CD4-positive, alpha-beta T cell treated with Interleukin-15 for 1 hour (primary cell): ENCODE measurements at regions not wholly inside any gene's neighbourhood (a gene's known extent, or its start where the extent isn't known, plus 50 kb on each side); places are given as distances from the start of the nearest gene placed in this dataset.

Experiments used
- DNase-seq: peaks from one replicate; pipeline ENCODE4 v3.0.0-alpha.2; 2020

GRCh38 chr15:79230766-79231165 lies 51.8 kb upstream of the ANKRD34C start:
- no peak for DNase-seq

GRCh38 chr15:79222808-79223207 lies 59.7 kb upstream of the ANKRD34C start:
- DNase-seq = no peak

- DNase-seq = no peak
These were observed 60.8 kb upstream of the ANKRD34C start for GRCh38 chr15:79221696-79222095.

GRCh38 chr15:79219393-79220056 lies 63.0 kb upstream of the ANKRD34C start:
- DNase-seq = no peak

GRCh38 chr15:79218588-79219200 lies 63.8 kb upstream of the ANKRD34C start:
- DNase-seq = no peak

- no peak for DNase-seq
These were observed 68.9 kb upstream of the ANKRD34C start for GRCh38 chr15:79213650-79214049.

GRCh38 chr15:79212589-79213157 lies 69.8 kb upstream of the ANKRD34C start:
- DNase-seq = no peak

- DNase-seq = no peak
These were observed 71.0 kb upstream of the ANKRD34C start for GRCh38 chr15:79211481-79211880.

GRCh38 chr15:79209690-79210089 lies 72.8 kb upstream of the ANKRD34C start:
- no peak for DNase-seq

- DNase-seq = no peak
These were observed 73.4 kb upstream of the ANKRD34C start for GRCh38 chr15:79209116-79209515.

GRCh38 chr15:79208179-79208578 lies 74.3 kb upstream of the ANKRD34C start:
- DNase-seq = no peak

GRCh38 chr15:79206940-79207339 lies 75.6 kb upstream of the ANKRD34C start:
- DNase-seq = no peak

GRCh38 chr15:79204886-79205675 lies 77.4 kb upstream of the ANKRD34C start:
- no peak for DNase-seq

GRCh38 chr15:79198461-79198860 lies 84.1 kb upstream of the ANKRD34C start:
- no peak for DNase-seq

GRCh38 chr15:79197285-79197684 lies 85.2 kb upstream of the ANKRD34C start:
- no peak for DNase-seq

GRCh38 chr15:79195802-79196201 lies 86.7 kb upstream of the ANKRD34C start:
- DNase-seq = no peak

- DNase-seq = no peak
These were observed 87.3 kb upstream of the ANKRD34C start for GRCh38 chr15:79195239-79195638.

GRCh38 chr15:79194386-79194785 lies 88.1 kb upstream of the ANKRD34C start:
- no peak for DNase-seq

- DNase-seq = no peak
These were observed 89.0 kb upstream of the ANKRD34C start for GRCh38 chr15:79193549-79193948.

- no peak for DNase-seq
These were observed 89.4 kb upstream of the ANKRD34C start for GRCh38 chr15:79193103-79193502.

GRCh38 chr15:79192462-79193036 lies 90.0 kb upstream of the ANKRD34C start:
- no peak for DNase-seq

GRCh38 chr15:79190093-79190492 lies 92.4 kb upstream of the ANKRD34C start:
- no peak for DNase-seq

GRCh38 chr15:79186616-79187015 lies 95.9 kb upstream of the ANKRD34C start:
- no peak for DNase-seq
